TTC549 (cell line): ENCODE measurements at regions not wholly inside any gene's neighbourhood (a gene's known extent, or its start where the extent isn't known, plus 50 kb on each side); places are given as distances from the start of the nearest gene placed in this dataset.
"Not testable (repeated sequence)": the region's sequence is repeated elsewhere in the genome, so short reads cannot be mapped to it uniquely, and the experiment has no call there.

ENCODE experiments used
- FAIRE-seq: peaks from 2 replicates; lab custom pipeline; 2012; peaks lifted over from hg19 to GRCh38; lab: Jason Lieb, UNC

DNA sequence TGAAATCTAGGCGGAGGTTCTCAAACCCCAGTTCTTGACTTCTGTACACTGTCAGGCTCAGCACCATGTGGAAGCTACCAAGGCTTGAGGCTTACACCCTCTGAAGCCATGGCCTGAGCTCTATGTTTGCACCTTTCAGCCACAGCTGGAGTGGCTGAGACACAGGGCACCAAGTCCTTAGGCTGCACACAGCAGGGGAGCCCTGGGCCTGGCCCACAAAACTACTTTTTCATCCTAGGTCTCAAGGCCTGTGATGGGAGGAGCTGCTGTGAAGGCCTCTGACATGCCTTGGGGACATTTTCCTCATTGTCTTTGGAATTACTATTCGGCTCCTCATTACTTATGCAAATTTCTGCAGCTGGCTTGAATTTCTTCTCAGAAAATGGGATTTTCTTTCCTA, 503.2 kb upstream of the PCDH20 start:
- FAIRE-seq, result no peak

GRCh38 chr13:61916483-61916882, 500.8 kb upstream of the PCDH20 start:
- FAIRE-seq, result peak; percentile 11

DNA sequence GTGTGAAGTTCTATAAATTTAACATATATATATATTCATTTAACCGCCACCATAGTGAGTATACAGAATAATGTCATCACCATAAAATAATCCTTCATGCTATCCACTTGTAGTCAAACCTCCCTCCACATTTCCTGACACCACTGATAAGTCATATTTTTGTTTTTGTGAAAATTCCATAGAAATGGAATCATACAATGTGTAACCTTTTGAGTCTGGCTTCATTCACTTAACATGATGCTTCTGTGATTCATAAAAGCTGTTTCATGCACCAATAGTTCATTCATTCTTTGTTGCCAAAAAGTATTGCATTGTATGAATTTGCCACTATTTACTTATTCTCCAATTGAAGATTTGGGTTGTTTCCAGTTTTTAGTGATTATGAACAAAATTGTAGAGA, 497.5 kb upstream of the PCDH20 start:
- no peak for FAIRE-seq

- no peak for FAIRE-seq
These were observed 493.4 kb upstream of the PCDH20 start for GRCh38 chr13:61908906-61909615.

GRCh38 chr13:61905054-61905453, 489.4 kb upstream of the PCDH20 start:
- FAIRE-seq, result peak; percentile 7

DNA sequence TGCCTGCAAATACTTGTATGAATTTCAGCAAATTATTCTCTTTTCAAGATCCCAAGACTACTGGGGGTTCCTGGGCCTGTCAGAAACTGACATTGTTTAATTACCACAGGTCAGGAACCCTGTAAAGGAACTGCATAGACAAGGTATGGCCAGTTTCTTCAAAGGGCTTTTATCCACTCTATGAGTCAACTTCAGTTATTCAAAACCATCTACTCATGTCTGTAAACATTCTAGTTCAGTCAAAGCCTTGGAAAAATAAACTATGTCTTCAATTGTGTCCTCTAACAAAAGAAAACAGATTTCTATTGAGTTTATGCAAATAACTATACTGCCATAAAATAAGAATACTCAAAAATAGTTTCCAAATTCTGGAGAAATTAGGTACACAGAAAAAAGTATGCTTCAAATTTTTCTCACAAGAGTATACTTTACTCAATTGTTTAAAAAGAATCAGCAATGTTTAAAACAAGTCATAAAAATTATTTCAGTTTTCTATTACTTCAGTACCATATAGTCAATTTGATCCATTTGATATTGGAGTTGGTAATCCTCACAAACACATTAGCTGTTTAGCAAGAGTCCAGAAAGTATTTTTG, 486.4 kb upstream of the PCDH20 start:
- FAIRE-seq, result no peak

GRCh38 chr13:61900033-61900432, 484.4 kb upstream of the PCDH20 start:
- no peak for FAIRE-seq

DNA sequence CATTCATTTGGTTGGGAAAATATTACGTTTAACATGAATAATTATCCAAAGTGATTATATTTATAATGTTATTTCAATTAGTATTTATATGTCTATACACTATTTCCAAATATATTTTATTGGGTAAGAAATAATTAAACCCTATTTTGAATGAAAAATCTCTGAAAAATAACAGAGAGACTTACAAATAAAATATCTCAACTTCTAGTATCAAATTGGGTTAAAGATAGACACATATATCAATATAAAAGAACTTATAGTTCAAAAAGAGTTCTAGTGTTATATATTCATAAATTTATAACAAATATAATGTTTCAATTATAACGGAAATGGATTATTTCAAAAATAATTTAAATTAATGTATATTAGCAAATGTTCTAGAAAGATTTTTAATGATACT, 482.6 kb upstream of the PCDH20 start:
- no peak for FAIRE-seq

DNA sequence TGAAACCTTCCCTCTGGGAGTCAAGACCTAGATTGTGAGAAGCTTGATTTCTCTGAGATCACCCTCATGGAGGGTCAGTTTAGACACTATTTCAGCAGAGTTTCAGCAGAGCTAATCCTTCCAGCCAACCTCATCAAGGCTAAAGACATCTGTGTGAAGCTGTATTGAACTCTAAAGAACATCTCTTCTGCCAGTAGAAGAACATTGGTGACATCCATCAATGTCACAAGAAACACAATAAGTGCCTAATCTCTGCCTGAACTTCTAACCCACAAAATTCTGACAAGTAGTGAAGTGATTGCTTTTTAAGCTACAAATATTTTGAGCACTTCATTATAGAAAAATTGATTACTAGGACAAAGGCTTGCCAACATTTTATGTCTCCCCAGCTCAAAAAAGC, 475.8 kb upstream of the PCDH20 start:
- FAIRE-seq, result no peak

DNA sequence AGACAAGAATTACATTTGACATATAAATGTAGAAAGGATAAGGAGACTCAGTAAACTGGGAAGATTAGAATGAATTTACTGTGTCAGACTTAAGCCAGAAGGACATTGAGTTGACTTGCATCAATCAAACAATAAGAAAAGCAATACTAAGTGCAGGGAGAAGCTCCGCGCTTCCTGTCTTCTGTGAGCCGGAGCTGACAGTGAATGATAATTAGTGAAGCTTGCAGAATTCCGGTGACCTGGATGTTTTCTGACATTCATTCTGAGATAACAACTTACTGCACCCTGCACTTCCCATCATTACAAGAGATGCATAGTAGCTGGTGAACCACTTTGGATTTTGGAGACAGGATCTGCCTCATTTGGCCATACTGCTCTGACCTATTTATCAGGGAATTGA, 469.2 kb upstream of the PCDH20 start:
- FAIRE-seq, result no peak

- peak; percentile 13 for FAIRE-seq
These were observed 465.1 kb upstream of the PCDH20 start for GRCh38 chr13:61880578-61881283.

DNA sequence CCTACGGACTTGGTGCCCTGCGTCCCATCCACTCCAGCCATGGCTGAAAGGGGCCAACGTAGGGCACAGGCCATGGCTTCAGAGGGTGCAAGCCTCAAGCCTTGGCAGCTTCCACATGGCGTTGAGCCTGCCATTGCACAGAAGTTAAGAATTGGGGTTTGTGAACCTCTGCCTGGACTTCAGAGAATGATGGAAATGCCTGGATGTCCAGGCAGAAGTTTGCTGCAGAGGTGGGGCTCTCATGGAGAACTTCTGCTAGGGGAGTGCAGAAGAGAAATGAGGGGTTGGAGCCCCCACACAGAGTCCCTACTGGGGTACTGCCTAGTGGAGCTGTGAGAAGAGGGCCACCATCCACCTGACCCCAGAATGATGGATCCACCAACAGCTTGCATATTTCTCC, 462.9 kb upstream of the PCDH20 start:
- not testable (repeated sequence) for FAIRE-seq

- no peak for FAIRE-seq
These were observed 459.4 kb upstream of the PCDH20 start for GRCh38 chr13:61874970-61875579.

- no peak for FAIRE-seq
These were observed 458.1 kb upstream of the PCDH20 start for GRCh38 chr13:61873717-61874116.

DNA sequence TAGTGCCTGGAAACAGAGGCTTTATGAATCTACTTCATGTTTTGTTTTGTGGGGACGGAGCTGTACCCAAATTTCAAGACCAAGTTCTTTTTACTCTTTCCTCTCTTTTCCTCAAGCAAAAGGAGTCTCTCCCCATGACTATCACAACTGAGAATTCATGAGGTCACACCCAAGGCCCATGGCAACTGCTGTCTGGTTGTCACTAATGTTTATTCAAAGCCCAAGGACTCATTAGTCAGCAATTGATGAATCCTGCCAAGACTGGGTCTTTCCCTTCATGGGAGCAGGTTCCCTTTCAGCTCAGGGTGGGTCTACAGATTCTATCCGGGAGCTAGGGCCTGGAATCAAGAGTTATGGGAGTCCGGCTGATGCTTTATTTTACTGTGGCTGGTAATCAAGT, 441.5 kb upstream of the PCDH20 start:
- FAIRE-seq, result no peak

GRCh38 chr13:61852116-61852619, 436.5 kb upstream of the PCDH20 start:
- no peak for FAIRE-seq

DNA sequence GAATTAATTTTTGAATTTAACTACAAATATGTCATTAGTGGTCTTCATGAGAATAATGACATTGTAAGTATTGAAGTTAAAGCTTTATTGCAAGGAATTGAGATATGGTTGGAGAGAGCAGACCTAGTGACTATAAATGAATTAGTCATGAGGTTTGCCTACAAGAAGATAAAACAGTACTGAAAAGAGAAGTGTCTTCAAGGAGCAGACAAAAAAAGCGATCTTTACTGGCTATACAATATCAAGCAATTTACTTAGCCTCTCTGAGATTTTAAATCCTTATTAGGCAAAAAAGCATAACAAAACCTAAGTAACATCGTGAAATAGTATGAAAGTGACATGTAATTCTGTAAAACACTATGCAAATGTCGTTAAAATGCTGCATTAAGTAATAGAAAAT, 435.1 kb upstream of the PCDH20 start:
- FAIRE-seq, result no peak

- FAIRE-seq, result no peak
These were observed 422.9 kb upstream of the PCDH20 start for GRCh38 chr13:61838568-61838967.

DNA sequence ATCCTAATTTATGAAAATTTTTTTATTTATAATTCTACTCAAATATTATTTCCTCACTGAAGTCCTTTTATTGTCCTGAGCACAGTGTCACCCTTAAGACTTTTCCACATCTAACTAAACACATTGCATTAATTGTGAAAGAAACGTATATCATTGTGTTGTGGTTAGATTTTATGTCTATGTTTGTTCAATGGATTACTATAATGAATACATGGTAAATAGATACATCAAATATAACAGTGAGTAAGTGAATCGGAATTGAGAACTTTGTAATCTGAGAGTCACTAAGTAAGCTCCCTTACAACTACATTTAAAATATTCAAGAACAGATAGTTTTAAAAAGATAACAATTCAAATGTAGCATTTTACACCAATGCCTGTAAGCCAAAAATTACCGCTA, 417.6 kb upstream of the PCDH20 start:
- no peak for FAIRE-seq

- no peak for FAIRE-seq
These were observed 415.4 kb upstream of the PCDH20 start for GRCh38 chr13:61831026-61831425.

GRCh38 chr13:61830475-61830874, 414.8 kb upstream of the PCDH20 start:
- no peak for FAIRE-seq

GRCh38 chr13:61824168-61824567, 408.5 kb upstream of the PCDH20 start:
- no peak for FAIRE-seq

DNA sequence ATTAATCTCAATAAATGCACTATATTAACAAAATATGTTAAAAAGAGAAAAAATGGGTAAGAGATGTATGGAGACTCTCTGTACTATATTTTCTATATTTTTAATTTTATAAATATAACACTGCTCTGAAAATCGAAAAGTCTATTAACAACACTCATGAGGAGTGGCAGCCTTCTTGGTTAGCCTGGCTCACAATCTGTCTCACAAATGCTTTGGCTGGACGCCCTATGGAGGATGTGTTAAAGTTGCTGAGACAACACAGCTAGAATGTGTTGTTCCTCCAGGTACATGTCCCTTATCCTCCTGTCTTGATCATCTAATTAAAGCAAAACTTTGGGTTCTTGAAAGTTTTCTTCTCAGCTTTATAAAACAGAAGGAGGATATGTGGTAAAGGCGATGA, 396.6 kb upstream of the PCDH20 start:
- no peak for FAIRE-seq
